Motor neuron (in vitro differentiated cells): ENCODE measurements at regions not wholly inside any gene's neighbourhood (a gene's known extent, or its start where the extent isn't known, plus 50 kb on each side); places are given as distances from the start of the nearest gene placed in this dataset.
"Not testable (repeated sequence)": the region's sequence is repeated elsewhere in the genome, so short reads cannot be mapped to it uniquely, and the experiment has no call there.

Experiments
- ATAC-seq, 8 experiments: fragments of 200-7000 bp; cut with Tn5 transposase; replicated peaks in 6 of 8; 2 replicates each; pipeline ENCODE4 v1.8.0; 2021; ENCODE audit warnings: mild to moderate bottlenecking in 8 of 8, moderate library complexity in 8 of 8
- H3K27ac ChIP-seq, 2 donors: fragments of 250-450 bp; sonication (Bioruptor Pico); 2 replicates each; pipeline ENCODE4 v1.9.0; 2021; ENCODE audit warnings: antibody characterized with exemption in 2 of 2, mild to moderate bottlenecking in 2 of 2, moderate library complexity in 1 of 2
- H3K4me1 ChIP-seq, 2 donors: fragments of 250-450 bp; sonication (Bioruptor Pico); replicated peaks in 1 of 2; 2 replicates each; pipeline ENCODE4 v1.6.1; 2021; ENCODE audit warnings: antibody characterized with exemption in 2 of 2, mild to moderate bottlenecking in 2 of 2, moderate library complexity in 1 of 2
- H3K4me3 ChIP-seq, 5 donors: fragments of 250-450 bp; sonication (Bioruptor Pico); 2 replicates each; pipeline ENCODE4 v1.9.0; 2021; ENCODE audit warnings: antibody characterized with exemption in 5 of 5, mild to moderate bottlenecking in 5 of 5, moderate library complexity in 4 of 5
- WGBS, 10 experiments: fragments of 450-650 bp; shearing (Covaris generic); methylation state at CpG; one replicate each; pipeline ENCODE4 v1.0.0; 2022; 5-methylcytosine and 5-hydroxymethylcytosine counted together
- in situ Hi-C, 9 experiments: fragments of 400-800 bp; cut with MboI; loops; one replicate each; pipeline ENCODE4 v1.15.0; 2021; ENCODE audit warnings: low sequenced_read_pairs in 9 of 9, low pct_unique_long_range_greater_than_20kb in 2 of 9; ENCODE audit not compliant: unreplicated experiment in 9 of 9

DNA sequence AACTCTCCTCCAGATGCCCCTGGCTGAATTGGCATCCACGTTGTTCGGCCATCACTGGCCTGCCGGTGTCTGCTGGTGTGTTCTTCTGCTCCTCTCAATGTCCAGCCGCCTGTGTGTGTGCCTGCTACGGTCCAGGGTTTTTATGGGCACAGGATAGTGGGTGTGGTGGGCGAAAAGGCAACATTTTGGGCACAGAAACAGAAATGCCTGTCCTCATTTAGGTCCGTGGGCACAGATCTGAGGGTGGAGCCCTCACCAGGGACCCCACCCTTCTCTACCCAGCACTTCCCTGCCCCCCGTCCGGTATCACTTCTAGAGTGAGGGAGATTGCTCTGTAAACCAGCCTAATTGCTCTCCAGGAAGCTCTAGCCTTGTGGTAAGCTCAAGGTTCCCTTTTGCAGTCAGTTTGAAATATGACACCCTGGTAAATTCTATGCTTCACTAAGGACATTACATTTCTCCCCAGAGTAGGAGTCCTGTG lies 410.1 kb downstream of the MAT2B start:
- Histone ChIP-seq H3K4me1 (peaks cover 0 to 3% of the 10 kb centered on the region in 2 donors), H3K27ac (no peak overlapping the region), H3K4me3 (no peak overlapping the region)
- 80 to 100% methylated on average over 1 to 3 of the region's 9 CpGs; no CpG with 5 or more reads in 8 of the 10 experiments for WGBS, 10 experiments
- ATAC-seq: peak in 4 of 8 experiments; percentile 16 to 32 (median 22)
- in situ Hi-C loops: no loop called here

GRCh38 chr5:163916376-163916775 lies 411.0 kb downstream of the MAT2B start:
- WGBS, 10 experiments: 67 to 100% (median 100%) methylated on average over 1 to 2 of the region's 2 CpGs; no CpG with 5 or more reads in 5 of the 10 experiments
- in situ Hi-C loops: no loop called here

DNA sequence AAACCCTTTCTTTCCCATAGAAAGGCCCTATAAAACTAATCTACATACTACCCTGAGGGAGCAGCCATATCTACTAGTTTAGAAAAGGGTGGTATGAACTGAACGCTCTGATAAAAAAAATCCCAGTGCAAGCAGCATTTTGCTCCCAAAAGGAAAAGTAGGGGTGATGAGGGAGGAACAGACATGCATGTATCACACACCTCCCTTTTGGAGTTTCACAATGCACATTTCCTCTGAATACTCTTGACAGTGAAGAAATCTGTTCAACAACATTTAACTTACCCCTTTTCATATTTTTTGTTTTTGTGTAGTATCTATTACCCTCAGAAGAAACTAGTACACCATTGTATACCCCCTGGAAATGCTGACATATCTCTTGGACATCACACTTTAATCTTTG lies 411.4 kb downstream of the MAT2B start:
- no peak overlapping the region for H3K27ac ChIP-seq
- peaks cover 0 to 3% of the 10 kb centered on the region in 2 donors for H3K4me1 ChIP-seq
- in situ Hi-C loops: no loop called here
- ATAC-seq: no peak
- 20 to 100% (median 92%) methylated on average over 1 of the region's 1 CpG; no CpG with 5 or more reads in 5 of the 10 experiments for WGBS, 10 experiments
- H3K4me3 ChIP-seq: no peak overlapping the region

More at GRCh38 chr5:163916376-163916775, 411.0 kb downstream of the MAT2B start:
- ATAC-seq: no peak
- Histone ChIP-seq H3K4me3 (no peak overlapping the region), H3K4me1 (peaks cover 0 to 3% of the 10 kb centered on the region in 2 donors), H3K27ac (no peak overlapping the region)

- in situ Hi-C loops: no loop called here
- H3K4me1 ChIP-seq: peaks cover 0 to 3% of the 10 kb centered on the region in 2 donors
- H3K4me3 ChIP-seq: no peak overlapping the region
- ATAC-seq: no peak
- no peak overlapping the region for H3K27ac ChIP-seq
- 0 to 67% (median 30%) methylated on average over 1 of the region's 1 CpG; no CpG with 5 or more reads in 4 of the 10 experiments for WGBS, 10 experiments
Observed at GRCh38 chr5:163917747-163918146, 412.3 kb downstream of the MAT2B start.

DNA sequence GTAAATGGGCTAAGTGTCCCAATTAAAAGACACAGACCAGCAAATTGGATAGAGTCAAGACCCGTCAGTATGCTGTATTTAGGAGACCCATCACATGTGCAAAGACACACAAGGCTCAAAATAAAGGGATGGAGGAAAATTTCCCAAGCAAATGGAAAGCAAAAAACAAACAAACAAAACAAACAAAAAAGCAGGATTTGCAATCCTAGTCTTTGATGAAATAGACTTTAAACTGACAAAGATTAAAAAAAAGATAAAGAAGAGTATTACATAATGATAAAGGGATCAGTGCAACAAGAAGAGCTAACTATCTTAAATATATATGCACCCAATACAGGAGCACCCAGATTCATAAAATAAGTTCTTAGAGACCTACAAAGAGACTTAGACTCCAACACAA lies 429.6 kb downstream of the MAT2B start:
- 15 to 100% (median 83%) methylated on average over 1 of the region's 1 CpG; no CpG with 5 or more reads in 1 of the 10 experiments for WGBS, 10 experiments
- H3K4me3 ChIP-seq, ATAC-seq, H3K27ac ChIP-seq, H3K4me1 ChIP-seq, in situ Hi-C loops: not testable (repeated sequence)

DNA sequence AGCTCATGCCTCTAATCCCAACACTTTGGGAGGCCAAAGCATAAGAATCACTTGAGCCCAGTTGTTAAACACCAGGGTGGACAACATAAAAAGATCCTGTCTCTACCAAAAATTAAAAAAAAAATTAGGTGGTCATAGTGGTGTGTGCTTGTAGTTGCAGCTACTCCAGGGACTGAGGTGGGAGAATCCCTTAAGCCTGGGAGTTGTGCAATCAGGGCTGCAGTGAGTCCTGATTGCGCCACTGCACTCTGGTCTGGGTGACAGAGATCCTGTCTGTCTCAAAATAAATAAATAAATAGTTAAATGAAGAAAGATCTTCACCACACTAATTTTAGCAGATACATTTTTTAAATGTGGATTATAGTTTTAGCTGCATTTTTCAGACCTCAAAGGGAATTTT lies 433.2 kb downstream of the MAT2B start:
- H3K27ac ChIP-seq: no peak overlapping the region
- WGBS, 10 experiments: 40 to 100% (median 89%) methylated on average over 1 of the region's 1 CpG; no CpG with 5 or more reads in 5 of the 10 experiments
- ATAC-seq: no peak

GRCh38 chr5:163941079-163941478 lies 435.7 kb downstream of the MAT2B start:
- H3K4me1 ChIP-seq: peaks cover 2 to 9% of the 10 kb centered on the region in 2 donors
- no peak overlapping the region for H3K4me3 ChIP-seq
- no peak overlapping the region for H3K27ac ChIP-seq
- ATAC-seq: peak in 5 of 8 experiments; percentile 74 to 99 (median 95)
- WGBS, 10 experiments: 21 to 79% (median 58%) methylated on average over 2 to 4 of the region's 4 CpGs; no CpG with 5 or more reads in 1 of the 10 experiments
- in situ Hi-C loops: no loop called here

More for the DNA sequence above, 433.2 kb downstream of the MAT2B start:
- Histone ChIP-seq H3K4me3 (no peak overlapping the region), H3K4me1 (peaks cover 0 to 2% of the 10 kb centered on the region in 2 donors)
- in situ Hi-C loops: no loop called here

GRCh38 chr5:163943546-163943945 lies 438.1 kb downstream of the MAT2B start:
- WGBS, 10 experiments: 0 to 100% (median 43%) methylated on average over 1 of the region's 1 CpG; no CpG with 5 or more reads in 3 of the 10 experiments
- peak in 4 of 8 experiments; percentile 86 to 98 (median 96) for ATAC-seq
- H3K4me3 ChIP-seq: no peak overlapping the region
- H3K4me1 ChIP-seq: peaks cover 2 to 9% of the 10 kb centered on the region in 2 donors
- no peak overlapping the region for H3K27ac ChIP-seq
- in situ Hi-C loops: no loop called here

DNA sequence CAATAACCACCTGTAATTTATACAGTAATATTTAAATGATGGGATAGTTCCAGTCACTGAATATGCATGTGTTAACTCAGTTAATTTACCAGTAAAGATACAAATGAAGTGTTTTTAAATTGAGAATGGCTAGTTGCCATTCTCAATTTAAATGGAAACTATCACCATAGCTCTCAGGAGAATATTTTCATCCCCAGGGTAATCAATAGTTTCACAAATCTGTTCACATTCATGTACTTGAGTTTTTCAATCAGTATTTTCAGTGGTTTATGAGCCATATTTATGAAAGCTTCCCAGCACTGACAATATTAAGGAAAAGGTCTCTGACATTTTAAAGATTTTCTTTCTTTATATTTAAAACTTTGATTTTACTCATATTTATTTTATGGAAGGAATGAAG lies 439.3 kb downstream of the MAT2B start:
- in situ Hi-C loops: no loop called here
- Histone ChIP-seq H3K4me1 (peaks cover 2 to 9% of the 10 kb centered on the region in 2 donors), H3K4me3 (no peak overlapping the region), H3K27ac (no peak overlapping the region)
- ATAC-seq: no peak

GRCh38 chr5:163947848-163948666 lies 442.6 kb downstream of the MAT2B start:
- ATAC-seq: no peak
- Histone ChIP-seq H3K27ac (no peak overlapping the region), H3K4me3 (no peak overlapping the region), H3K4me1 (peaks cover 0 to 9% of the 10 kb centered on the region in 2 donors)
- 50 to 92% (median 61%) methylated on average over 1 to 8 of the region's 12 CpGs; no CpG with 5 or more reads in 3 of the 10 experiments for WGBS, 10 experiments
- in situ Hi-C loops: no loop called here

GRCh38 chr5:163950248-163950647 lies 444.8 kb downstream of the MAT2B start:
- ATAC-seq: no peak
- 0 to 100% methylated on average over 1 to 2 of the region's 3 CpGs; no CpG with 5 or more reads in 8 of the 10 experiments for WGBS, 10 experiments

DNA sequence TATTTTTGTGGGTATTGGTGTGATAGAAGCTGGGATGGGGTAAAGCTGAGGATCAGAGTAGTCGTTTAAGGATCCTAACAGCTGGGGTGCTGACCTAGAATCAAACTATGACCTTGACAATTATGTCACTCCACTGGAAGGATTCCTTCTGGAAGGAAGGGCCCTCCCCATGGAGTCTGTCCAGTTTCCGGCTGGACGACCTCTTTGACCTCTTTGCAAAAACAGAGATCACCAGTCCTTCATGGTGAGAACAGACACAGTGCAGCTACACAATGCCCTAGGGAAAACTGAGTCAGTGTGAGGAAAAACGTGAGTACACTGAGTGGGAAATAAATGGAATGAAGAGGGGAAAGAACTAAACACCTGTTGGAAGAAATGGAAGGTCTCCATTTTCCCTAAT lies 445.6 kb downstream of the MAT2B start:
- WGBS, 10 experiments: 0 to 86% (median 65%) methylated on average over 2 to 4 of the region's 4 CpGs; no CpG with 5 or more reads in 4 of the 10 experiments
- in situ Hi-C loops: no loop called here
- no peak overlapping the region for H3K4me3 ChIP-seq
- no peak overlapping the region for H3K27ac ChIP-seq
- no peaks in the 10 kb centered on the region for H3K4me1 ChIP-seq
- no peak for ATAC-seq

More at GRCh38 chr5:163950248-163950647, 444.8 kb downstream of the MAT2B start:
- in situ Hi-C loops: no loop called here
- H3K4me3 ChIP-seq: no peak overlapping the region
- H3K27ac ChIP-seq: no peak overlapping the region
- H3K4me1 ChIP-seq: peaks cover 0 to 3% of the 10 kb centered on the region in 2 donors

DNA sequence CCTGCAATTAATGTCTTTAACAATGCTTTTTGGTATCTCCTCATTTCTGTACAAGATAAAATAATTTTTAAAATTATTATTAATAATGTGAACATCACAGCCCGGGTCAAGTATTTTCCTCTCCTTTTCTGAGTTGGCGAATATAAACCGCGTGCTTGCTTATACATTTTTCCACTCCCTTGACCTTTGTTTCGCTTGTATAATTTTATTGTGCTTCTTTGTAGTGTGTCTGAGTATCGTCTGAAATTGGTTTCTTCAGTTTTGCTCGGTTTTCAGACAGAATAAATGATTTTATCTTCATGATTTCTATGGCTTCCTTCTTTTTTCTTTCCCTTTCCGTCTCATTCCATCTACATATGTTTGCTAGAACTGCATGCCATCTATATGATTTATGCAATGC lies 448.5 kb downstream of the MAT2B start:
- Histone ChIP-seq H3K4me1 (no peaks in the 10 kb centered on the region), H3K27ac (no peak overlapping the region), H3K4me3 (no peak overlapping the region)
- ATAC-seq: no peak
- in situ Hi-C loops: no loop called here
- 37 to 80% (median 71%) methylated on average over 4 to 8 of the region's 8 CpGs for WGBS, 10 experiments
